ENCODE measurements at regions not wholly inside any gene's neighbourhood (a gene's known extent, or its start where the extent isn't known, plus 50 kb on each side); places are given as distances from the start of the nearest gene placed in this dataset.

GRCh38 chr2:120974950-120975349 lies 239.3 kb downstream of the GLI2 start:
- H3K36me3 ChIP-seq, result peaks cover 0 to 92% (median 0%) of the 10 kb centered on the region in 3 donors
- DNase-seq (ENCODE audit: low spot score in 2 of 2), result no peak
- no peaks in the 10 kb centered on the region for H3K4me1 ChIP-seq
- no peak for TF ChIP-seq CTCF (IDR thresholded peaks at IDR 0.05)
- 95 to 100% methylated on average over 1 to 4 of the region's 4 CpGs for WGBS, 2 donors
- no peaks in the 10 kb centered on the region for H3K9me3 ChIP-seq
- H3K4me3 ChIP-seq, result no peak overlapping the region
- H3K27ac ChIP-seq, result no peak overlapping the region
- H3K27me3 ChIP-seq, result no peaks in the 10 kb centered on the region

GRCh38 chr2:120976501-120977307 lies 241.0 kb downstream of the GLI2 start:
- Histone ChIP-seq H3K9me3 (no peaks in the 10 kb centered on the region), H3K4me1 (no peaks in the 10 kb centered on the region), H3K27me3 (no peaks in the 10 kb centered on the region), H3K4me3 (no peak overlapping the region), H3K36me3 (peaks cover 0 to 78% (median 0%) of the 10 kb centered on the region in 3 donors), H3K27ac (no peak overlapping the region)
- no peak for TF ChIP-seq POLR2A (IDR thresholded peaks at IDR 0.05)
- no peak for TF ChIP-seq CTCF (IDR thresholded peaks at IDR 0.05)
- TF ChIP-seq EP300 (IDR thresholded peaks at IDR 0.05), result no peak
- no peak for DNase-seq (ENCODE audit: low spot score in 2 of 2)
- WGBS, 2 donors, result 86 to 87% methylated on average over 12 of the region's 12 CpGs

- Histone ChIP-seq H3K27ac (no peak overlapping the region), H3K9me3 (no peaks in the 10 kb centered on the region), H3K4me3 (no peak overlapping the region), H3K4me1 (no peaks in the 10 kb centered on the region), H3K27me3 (no peaks in the 10 kb centered on the region), H3K36me3 (peaks cover 0 to 76% (median 0%) of the 10 kb centered on the region in 3 donors)
- WGBS, 2 donors, result 88 to 94% methylated on average over 25 of the region's 25 CpGs
- TF ChIP-seq EP300 (IDR thresholded peaks at IDR 0.05) (no peak), CTCF (IDR thresholded peaks at IDR 0.05) (no peak), POLR2A (IDR thresholded peaks at IDR 0.05) (no peak)
- DNase-seq (ENCODE audit: low spot score in 2 of 2), result no peak
Measured at GRCh38 chr2:120977582-120978358, 242.1 kb downstream of the GLI2 start.

GRCh38 chr2:120978359-120979050 lies 242.8 kb downstream of the GLI2 start:
- no peak overlapping the region for H3K27ac ChIP-seq
- TF ChIP-seq POLR2A (IDR thresholded peaks at IDR 0.05), result no peak
- TF ChIP-seq CTCF (IDR thresholded peaks at IDR 0.05), result no peak
- no peak for TF ChIP-seq EP300 (IDR thresholded peaks at IDR 0.05)
- no peak overlapping the region for H3K4me3 ChIP-seq
- DNase-seq (ENCODE audit: low spot score in 2 of 2), result no peak
- 85 to 90% methylated on average over 20 of the region's 20 CpGs for WGBS, 2 donors
- H3K4me1 ChIP-seq, result no peaks in the 10 kb centered on the region
- H3K27me3 ChIP-seq, result no peaks in the 10 kb centered on the region
- H3K36me3 ChIP-seq, result peaks cover 0 to 76% (median 0%) of the 10 kb centered on the region in 3 donors
- H3K9me3 ChIP-seq, result no peaks in the 10 kb centered on the region
